ENCODE measurements at regions not wholly inside any gene's neighbourhood (a gene's known extent, or its start where the extent isn't known, plus 50 kb on each side); places are given as distances from the start of the nearest gene placed in this dataset.

- Histone ChIP-seq H3K27ac (ENCODE audit: extremely low read depth, low read depth, low read length) (no peak overlapping the region), H3K4me1 (ENCODE audit: control insufficient read depth, insufficient read depth, low read length) (no peaks in the 10 kb centered on the region), H3K9me3 (ENCODE audit: control insufficient read depth, insufficient read depth, low read depth, low read length) (no peaks in the 10 kb centered on the region), H3K36me3 (ENCODE audit: control insufficient read depth in 2 of 2, insufficient read depth in 1 of 2, low read length in 2 of 2) (no peaks in the 10 kb centered on the region), H3K4me3 (ENCODE audit: low read depth, low read length) (no peak overlapping the region)
- ChIA-PET CTCF (no interaction called here), POLR2A (no interaction called here)
- no peak for TF ChIP-seq BCL11B (tag by site-specific recombination; IDR thresholded peaks at IDR 0.05; ENCODE audit: low read depth)
- no peak for TF ChIP-seq ZNF398 (tag by site-specific recombination; IDR thresholded peaks at IDR 0.05)
- no peak for TF ChIP-seq ZBTB44 (tag by site-specific recombination; IDR thresholded peaks at IDR 0.05)
- no peak for TF ChIP-seq BCL6B (tag by site-specific recombination; IDR thresholded peaks at IDR 0.05)
- TF ChIP-seq ZNF175 (tag by site-specific recombination; IDR thresholded peaks at IDR 0.05), result no peak
- no peak for TF ChIP-seq ZNF580 (tag by site-specific recombination; IDR thresholded peaks at IDR 0.05)
- no peak for TF ChIP-seq ZNF791 (tag by site-specific recombination; IDR thresholded peaks at IDR 0.05)
- TF ChIP-seq ELK4 (IDR thresholded peaks at IDR 0.05; ENCODE audit: borderline replicate concordance, low read depth, low read length), result no peak
- no peak for TF ChIP-seq ZSCAN18 (tag by site-specific recombination; IDR thresholded peaks at IDR 0.05)
- no peak for TF ChIP-seq ZNF658 (tag by site-specific recombination; IDR thresholded peaks at IDR 0.05)
- no peak for TF ChIP-seq ZNF112 (tag by site-specific recombination; IDR thresholded peaks at IDR 0.05)
- no peak for TF ChIP-seq ZNF529 (tag by site-specific recombination; IDR thresholded peaks at IDR 0.05; ENCODE audit: insufficient replicate concordance)
Observed at GRCh38 chr9:120009856-120010255, 570.1 kb downstream of the CDK5RAP2 start.

GRCh38 chr9:120001536-120001935, 578.4 kb downstream of the CDK5RAP2 start:
- no peaks in the 10 kb centered on the region for H3K4me1 ChIP-seq (ENCODE audit: control insufficient read depth, insufficient read depth, low read length)
- H3K9me3 ChIP-seq (ENCODE audit: control insufficient read depth, insufficient read depth, low read depth, low read length), result no peaks in the 10 kb centered on the region
- no peaks in the 10 kb centered on the region for H3K36me3 ChIP-seq (ENCODE audit: control insufficient read depth in 2 of 2, insufficient read depth in 1 of 2, low read length in 2 of 2)
- CTCF ChIA-PET, result no interaction called here
- TF ChIP-seq IKZF3 (tag by site-specific recombination; IDR thresholded peaks at IDR 0.05), result no peak
- TF ChIP-seq PBX3 (CRISPR knock-in tag; IDR thresholded peaks at IDR 0.05), result no peak
- no peak for TF ChIP-seq ZNF169 (tag by site-specific recombination; IDR thresholded peaks at IDR 0.05)
- TF ChIP-seq ZNF776 (tag by site-specific recombination; IDR thresholded peaks at IDR 0.05; ENCODE audit: borderline replicate concordance), result no peak
- TF ChIP-seq ZNF654 (tag by site-specific recombination; IDR thresholded peaks at IDR 0.05; ENCODE audit: low read depth), result no peak
- TF ChIP-seq ZNF473 (tag by site-specific recombination; IDR thresholded peaks at IDR 0.05), result no peak
- no peak for TF ChIP-seq ZNF837 (tag by site-specific recombination; IDR thresholded peaks at IDR 0.05)
- TF ChIP-seq ZBTB21 (tag by site-specific recombination; IDR thresholded peaks at IDR 0.05), result no peak
- no peak for TF ChIP-seq ZBTB7A (tag by site-specific recombination; IDR thresholded peaks at IDR 0.05; ENCODE audit: low read depth)
- TF ChIP-seq ZNF549 (tag by site-specific recombination; IDR thresholded peaks at IDR 0.05), result no peak
- TF ChIP-seq YY2 (tag by site-specific recombination; IDR thresholded peaks at IDR 0.05), result no peak
- no peak for TF ChIP-seq PATZ1 (tag by site-specific recombination; IDR thresholded peaks at IDR 0.05)
- TF ChIP-seq ZNF777 (tag by site-specific recombination; IDR thresholded peaks at IDR 0.05; ENCODE audit: borderline replicate concordance), result no peak
- no peak for TF ChIP-seq ZIC2 (tag by site-specific recombination; IDR thresholded peaks at IDR 0.05)
- no peak overlapping the region for H3K4me3 ChIP-seq (ENCODE audit: low read depth, low read length)
- H3K27ac ChIP-seq (ENCODE audit: extremely low read depth, low read depth, low read length), result no peak overlapping the region
- POLR2A ChIA-PET, result no interaction called here

Measured in HEK293 (cell line).